GM18868 (cell line): ENCODE measurements at regions not wholly inside any gene's neighbourhood (a gene's known extent, or its start where the extent isn't known, plus 50 kb on each side); places are given as distances from the start of the nearest gene placed in this dataset.

Experiments used
- ATAC-seq: cut with Tn5 transposase; IDR thresholded peaks from one replicate; pipeline ENCODE4 v1.9.1; 2021; ENCODE audit warnings: mild to moderate bottlenecking, moderate library complexity; ENCODE audit not compliant: unreplicated experiment

DNA sequence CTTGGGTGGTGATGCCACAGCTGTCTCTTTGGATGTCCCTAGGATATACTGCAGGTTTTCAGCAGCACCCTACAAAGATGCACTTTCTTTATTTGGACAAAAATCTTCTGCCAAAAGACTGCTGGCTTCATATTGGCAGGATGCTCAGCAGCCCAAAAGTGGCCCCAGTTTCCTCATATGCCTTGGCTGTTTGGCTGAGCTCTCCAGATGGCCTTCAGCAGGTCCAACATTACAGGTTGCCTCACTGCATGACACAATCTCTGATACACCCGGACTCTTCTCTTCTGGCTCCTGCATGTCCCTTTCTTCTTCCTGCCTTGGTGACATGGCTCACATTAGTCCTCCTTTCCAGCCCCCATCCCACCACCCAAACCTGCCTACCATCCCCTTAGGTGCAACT is 323.7 kb upstream of the CDH4 start:
- ATAC-seq, result no peak

DNA sequence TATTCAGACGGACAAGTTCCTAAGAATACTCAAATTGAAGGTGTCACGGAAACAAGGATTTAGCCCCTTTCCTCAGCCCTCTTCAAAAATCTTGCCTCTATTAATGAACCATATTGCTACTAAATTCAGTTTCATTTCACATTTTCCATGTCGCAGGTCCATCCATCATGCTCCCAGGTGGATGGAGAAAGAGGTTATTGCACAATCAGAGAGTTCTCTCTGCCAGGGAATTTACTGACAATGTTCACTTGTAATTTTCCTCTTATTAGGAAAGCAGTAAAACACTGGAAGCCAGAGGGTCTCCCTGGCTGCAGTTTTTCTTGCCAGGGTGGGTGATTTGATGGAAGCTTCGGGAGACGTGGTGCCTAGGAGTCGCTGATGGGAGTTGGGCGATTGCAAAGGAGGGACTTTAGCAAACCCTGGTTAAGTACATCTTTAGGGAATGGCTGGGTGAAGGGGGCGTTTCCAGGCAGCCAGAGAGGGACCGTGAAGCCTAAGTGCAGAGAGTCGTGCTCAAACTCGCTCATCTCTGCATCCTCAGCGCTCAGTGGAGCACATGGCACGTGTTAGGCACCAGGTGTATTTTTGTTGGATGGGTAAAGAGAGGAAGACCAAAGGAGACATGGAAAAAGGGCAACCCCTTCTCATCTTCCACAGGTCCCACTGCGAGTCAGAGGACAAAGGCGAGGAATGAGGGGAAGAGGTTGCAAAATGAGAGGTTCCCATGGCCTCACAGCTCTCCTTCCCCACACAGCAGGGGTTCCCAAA is 321.9 kb upstream of the CDH4 start:
- no peak for ATAC-seq

DNA sequence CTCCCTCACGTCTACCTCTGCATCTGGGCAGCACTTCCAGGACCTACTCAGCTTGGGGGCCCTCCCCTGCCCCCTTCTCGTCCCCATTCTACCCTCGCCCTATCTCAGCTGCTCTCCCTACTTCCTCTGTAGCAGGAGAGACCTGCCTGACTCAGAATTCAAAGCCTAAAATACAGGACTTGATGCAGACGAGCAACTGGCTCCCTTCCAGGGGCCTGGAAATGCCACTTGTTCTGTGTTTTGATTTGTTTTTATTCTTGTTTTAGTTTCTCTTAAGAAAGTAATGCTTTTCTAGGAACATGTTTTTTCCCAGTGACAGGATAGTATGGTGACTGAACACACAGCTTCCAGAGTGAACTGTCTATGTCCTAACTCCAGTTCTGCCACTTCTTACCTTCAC is 320.4 kb upstream of the CDH4 start:
- ATAC-seq, result no peak

- ATAC-seq, result no peak
Observed at GRCh38 chr20:60934724-60935123, 317.3 kb upstream of the CDH4 start.

DNA sequence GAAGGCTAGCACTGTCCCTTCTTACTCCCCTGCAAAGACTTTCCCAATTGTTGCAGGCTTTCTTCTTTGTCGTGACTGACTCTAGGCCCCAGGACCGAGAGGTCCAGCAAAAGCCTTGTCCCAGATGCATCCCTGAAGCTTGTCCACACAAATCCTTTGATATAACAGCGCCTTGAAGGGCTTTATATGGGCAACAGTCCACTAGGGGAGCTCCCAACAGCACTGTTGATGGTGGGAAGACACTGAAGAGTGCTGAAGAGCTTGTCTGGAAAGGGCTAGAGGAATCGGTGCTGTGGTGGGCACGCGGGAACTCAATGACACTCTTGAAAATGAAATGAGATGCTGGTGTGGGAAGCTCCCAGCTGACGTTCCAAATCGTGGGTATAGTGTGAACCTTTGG is 316.1 kb upstream of the CDH4 start:
- no peak for ATAC-seq

DNA sequence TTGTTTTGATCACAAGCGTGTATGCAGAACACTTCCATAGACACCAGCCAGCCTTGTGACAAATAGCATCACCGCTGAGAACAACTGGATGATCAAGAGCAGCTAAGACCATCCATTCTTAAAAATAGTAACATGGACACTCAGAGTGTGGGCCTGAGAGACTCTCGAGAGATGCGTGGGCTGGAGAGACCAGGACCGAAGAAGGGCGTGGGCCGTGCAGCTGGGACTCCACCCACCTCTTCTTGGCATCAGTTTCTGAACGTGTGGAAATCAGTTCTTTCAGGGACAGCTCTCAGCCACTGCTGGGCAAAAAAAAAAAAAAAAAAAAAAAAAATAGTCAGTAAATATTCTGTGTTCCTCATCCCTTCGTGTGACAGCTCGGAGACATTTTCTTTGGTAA is 314.5 kb upstream of the CDH4 start:
- ATAC-seq, result no peak

DNA sequence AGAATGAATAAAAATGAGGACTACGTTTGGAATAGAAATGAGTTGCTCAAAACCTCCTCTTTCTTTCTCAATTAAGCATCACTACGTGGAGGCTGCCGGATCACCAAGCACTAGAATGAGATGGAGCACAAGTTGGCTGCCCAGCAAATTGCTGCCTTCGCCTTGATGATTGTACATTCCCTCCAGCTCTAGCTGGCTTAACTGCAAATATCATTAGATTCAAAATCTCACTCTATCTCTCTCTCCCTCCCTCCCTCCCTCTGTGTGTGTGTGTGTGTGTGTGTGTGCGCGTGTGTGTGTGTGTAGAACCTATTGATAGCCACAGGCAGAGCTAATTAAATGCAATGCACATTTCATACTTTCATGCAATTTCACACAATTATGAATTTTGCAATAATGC is 310.7 kb upstream of the CDH4 start:
- ATAC-seq, result no peak

GRCh38 chr20:60947819-60948218 is 304.2 kb upstream of the CDH4 start:
- no peak for ATAC-seq

DNA sequence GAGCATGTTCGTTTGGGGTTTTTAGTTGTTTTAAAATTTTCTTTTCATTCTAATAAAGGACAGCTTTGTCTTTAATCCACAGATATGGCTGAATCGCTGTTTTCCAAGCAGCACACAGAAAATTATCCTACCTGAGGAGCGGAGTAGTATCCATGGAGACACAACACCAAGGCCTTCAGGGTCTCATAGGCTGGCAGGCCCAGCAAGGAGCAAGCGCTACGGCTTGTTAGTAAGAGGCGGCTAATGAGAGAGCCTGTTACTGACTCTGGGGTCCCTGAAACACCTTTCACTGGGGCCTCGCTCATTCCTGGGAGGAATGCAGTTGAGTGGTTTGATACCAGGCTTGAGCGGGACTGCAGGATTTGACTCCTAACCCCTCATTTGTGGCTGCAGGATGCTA is 303.8 kb upstream of the CDH4 start:
- no peak for ATAC-seq

DNA sequence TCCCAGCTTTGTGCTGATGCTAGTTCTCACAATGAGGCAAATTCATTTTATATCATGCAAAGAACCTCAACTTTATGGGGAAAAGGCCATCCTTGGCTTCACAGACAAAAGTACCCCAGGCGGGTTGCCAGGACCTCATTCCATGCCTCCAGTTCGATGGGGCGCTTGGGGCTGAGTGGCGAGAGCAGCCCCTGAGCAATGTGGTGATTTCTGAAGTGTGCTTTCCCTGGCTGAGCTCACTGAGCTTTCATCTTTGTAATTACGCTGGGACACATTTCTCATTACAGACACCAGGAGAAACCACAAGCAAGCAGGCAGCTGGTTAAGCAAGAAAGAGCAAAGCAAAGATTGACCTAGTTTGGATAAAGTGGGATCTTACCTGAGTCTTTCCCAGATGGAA is 301.5 kb upstream of the CDH4 start:
- no peak for ATAC-seq

DNA sequence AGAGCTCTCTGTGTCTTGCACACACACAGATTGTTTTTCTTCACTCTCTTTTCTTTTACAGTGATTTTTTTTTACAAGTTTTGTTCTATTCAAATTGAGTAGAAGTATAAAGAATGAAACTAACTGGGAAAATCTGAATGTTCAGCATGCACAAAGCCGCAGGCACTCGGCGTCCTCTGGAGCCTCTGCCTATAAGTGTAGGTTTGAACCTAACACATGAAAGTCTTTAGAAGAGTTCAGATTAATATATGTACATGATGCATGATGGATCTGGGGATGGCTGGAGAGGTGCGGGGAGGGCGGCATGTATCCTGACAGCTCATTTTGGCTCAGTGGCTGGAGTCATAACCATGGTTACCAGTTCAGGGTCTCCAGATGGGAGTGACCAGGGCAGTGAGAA is 301.1 kb upstream of the CDH4 start:
- ATAC-seq, result no peak

DNA sequence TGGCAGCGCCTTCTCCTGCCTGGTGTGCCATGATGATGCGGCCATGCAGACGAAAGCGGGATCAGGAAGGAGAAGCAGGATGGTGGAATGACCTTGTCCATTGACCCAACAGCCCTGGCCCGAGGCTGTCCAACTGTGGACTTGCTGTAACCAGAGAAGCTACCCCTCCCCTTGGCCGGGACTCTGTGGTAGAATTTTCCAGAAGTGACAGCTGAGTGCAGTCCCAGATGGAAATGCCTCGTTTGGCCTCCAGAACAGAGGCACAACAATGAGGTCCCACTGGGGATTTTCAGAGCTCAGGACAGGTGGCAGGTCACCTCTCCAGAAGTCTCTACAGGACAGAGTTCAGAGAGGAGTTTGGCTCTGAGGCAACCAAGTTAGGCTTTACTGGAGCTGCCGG is 299.2 kb upstream of the CDH4 start:
- ATAC-seq, result no peak

GRCh38 chr20:60953321-60953720 is 298.7 kb upstream of the CDH4 start:
- ATAC-seq, result no peak

- no peak for ATAC-seq
Observed at GRCh38 chr20:60955706-60956105, 296.4 kb upstream of the CDH4 start.

DNA sequence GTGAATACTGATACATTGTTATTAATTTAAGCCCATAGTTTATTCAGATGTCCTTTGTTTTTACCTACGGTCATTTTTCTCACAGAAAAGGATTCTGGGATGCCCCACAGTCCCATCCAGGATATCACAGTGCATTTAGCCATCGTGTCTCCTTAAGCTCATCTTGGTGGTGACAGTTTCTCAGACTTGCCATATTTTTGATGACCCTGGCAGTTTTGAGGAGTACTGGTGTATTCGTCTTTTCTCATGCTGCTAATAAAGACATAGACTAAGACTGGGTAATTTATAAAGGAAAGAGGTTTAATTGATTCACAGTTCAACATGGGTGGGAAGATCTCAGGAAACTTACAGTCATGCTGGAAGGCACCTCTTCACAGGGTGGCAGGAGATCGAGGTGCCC is 295.9 kb upstream of the CDH4 start:
- no peak for ATAC-seq

DNA sequence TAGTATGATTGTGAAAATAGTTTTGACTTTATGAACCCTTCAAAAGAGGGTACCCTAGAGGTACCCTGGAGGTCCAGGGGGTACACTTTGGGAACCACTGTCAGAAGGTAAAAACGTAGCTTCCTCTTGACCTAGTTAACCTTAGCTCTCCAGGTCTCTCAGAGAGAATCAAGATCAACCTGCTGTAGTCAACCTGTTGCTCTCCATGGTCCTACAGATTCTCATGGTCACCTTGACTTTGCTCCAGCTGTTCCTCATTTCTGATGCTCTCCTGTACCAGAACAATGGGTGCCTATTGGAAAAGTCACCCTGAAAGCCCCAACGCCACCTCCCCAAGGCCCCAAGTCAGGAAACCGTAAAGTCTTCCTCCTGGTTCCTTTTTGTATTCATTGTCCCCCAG is 294.4 kb upstream of the CDH4 start:
- no peak for ATAC-seq

DNA sequence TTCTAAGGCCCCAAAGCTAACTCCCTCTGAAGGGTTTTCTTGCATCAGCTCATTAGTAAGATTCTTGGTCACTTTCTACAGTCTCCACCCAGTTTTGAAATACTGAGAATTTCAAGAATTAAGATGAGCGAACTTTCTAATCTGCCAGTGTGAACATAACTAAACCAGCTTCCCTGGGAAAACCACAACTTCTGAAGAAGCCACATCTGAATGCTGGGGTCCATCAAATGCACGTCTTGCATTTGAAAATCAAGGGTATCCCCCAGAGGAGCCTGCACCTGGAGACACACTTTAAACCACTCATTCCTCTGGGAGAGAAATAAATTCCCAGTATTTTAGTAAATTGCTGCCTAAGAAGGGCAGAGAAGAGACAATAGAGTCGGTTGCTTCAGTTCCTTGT is 292.1 kb upstream of the CDH4 start:
- no peak for ATAC-seq

GRCh38 chr20:60960500-60960899 is 291.6 kb upstream of the CDH4 start:
- ATAC-seq, result no peak

DNA sequence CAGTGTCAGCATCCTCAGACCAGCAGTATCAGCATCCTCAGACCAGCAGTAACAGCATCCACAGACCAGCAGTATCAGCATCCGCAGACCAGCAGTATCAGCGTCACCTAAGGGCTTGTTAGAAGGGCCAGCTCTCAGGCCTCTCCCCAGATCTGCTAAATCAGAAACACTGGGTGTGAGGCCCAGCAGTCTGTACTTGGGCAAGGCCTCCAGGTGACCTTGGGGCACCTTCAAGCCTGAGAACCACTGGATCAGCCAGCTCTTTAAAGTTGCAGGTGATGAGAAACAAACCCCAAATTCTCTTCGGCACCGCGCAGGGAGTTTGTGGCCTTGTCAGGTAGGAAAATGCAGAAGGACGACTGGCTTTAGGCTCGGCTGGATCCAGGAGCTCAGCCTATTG is 290.5 kb upstream of the CDH4 start:
- ATAC-seq, result no peak

- ATAC-seq, result no peak
Observed at GRCh38 chr20:60962367-60963045, 289.6 kb upstream of the CDH4 start.

DNA sequence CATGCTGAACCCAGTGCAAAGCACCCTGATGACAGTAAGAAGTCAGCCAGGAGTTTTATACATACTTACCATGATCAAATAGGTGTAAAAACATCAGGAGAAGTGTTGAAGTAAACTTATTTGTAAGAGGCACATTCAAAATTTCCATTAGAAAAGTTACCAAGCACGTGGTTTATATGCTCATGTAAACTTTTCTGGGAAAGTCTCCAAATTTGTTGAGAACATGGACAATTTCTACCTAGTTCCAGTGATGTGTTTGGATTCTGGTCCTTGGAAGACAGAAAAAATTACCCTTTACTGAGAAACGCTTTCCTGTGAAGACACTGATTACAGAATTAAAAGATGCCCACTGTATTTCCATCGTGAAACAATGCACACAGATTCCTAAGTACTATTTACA is 288.9 kb upstream of the CDH4 start:
- no peak for ATAC-seq

- no peak for ATAC-seq
Observed at GRCh38 chr20:60964911-60965310, 287.1 kb upstream of the CDH4 start.

- ATAC-seq, result no peak
Observed at GRCh38 chr20:60966031-60966430, 286.0 kb upstream of the CDH4 start.
